Fibroblast of skin of left biceps (primary cell): ENCODE measurements at regions not wholly inside any gene's neighbourhood (a gene's known extent, or its start where the extent isn't known, plus 50 kb on each side); places are given as distances from the start of the nearest gene placed in this dataset.
"Not testable (repeated sequence)": the region's sequence is repeated elsewhere in the genome, so short reads cannot be mapped to it uniquely, and the experiment has no call there.

Source experiments
- DNase-seq, 2 experiments: peaks; one replicate each; pipeline ENCODE4 v3.0.0-alpha.2; 2013; ENCODE audit warnings: low read depth in 2 of 2

GRCh38 chr6:11326116-11326515 is 93.6 kb upstream of the NEDD9 start:
- no peak for DNase-seq

- no peak for DNase-seq
Observed at GRCh38 chr6:11324453-11325015, 92.1 kb upstream of the NEDD9 start.

GRCh38 chr6:11323666-11324452 is 91.4 kb upstream of the NEDD9 start:
- no peak for DNase-seq

- no peak for DNase-seq
Observed at GRCh38 chr6:11322252-11322885, 89.9 kb upstream of the NEDD9 start.

- no peak for DNase-seq
Observed at GRCh38 chr6:11320914-11321597, 88.6 kb upstream of the NEDD9 start.

GRCh38 chr6:11318835-11319813 is 86.7 kb upstream of the NEDD9 start:
- DNase-seq, result no peak

- DNase-seq, result peak; percentile 88 to 92
Observed at GRCh38 chr6:11317885-11318771, 85.7 kb upstream of the NEDD9 start.

GRCh38 chr6:11315743-11316437 is 83.4 kb upstream of the NEDD9 start:
- DNase-seq, result peak; percentile 89 to 91

- no peak for DNase-seq
Observed at GRCh38 chr6:11313207-11313606, 80.7 kb upstream of the NEDD9 start.

GRCh38 chr6:11311970-11312369 is 79.5 kb upstream of the NEDD9 start:
- no peak for DNase-seq

- DNase-seq, result no peak
Observed at GRCh38 chr6:11309947-11310665, 77.6 kb upstream of the NEDD9 start.

GRCh38 chr6:11307226-11307625 is 74.8 kb upstream of the NEDD9 start:
- DNase-seq, result no peak

- DNase-seq, result no peak
Observed at GRCh38 chr6:11304946-11305345, 72.5 kb upstream of the NEDD9 start.

GRCh38 chr6:11299876-11300428 is 67.5 kb upstream of the NEDD9 start:
- DNase-seq, result not testable (repeated sequence)

GRCh38 chr6:11299421-11299784 is 66.9 kb upstream of the NEDD9 start:
- DNase-seq, result not testable (repeated sequence)

GRCh38 chr6:11298651-11299420 is 66.4 kb upstream of the NEDD9 start:
- DNase-seq, result no peak

GRCh38 chr6:11297376-11297729 is 64.9 kb upstream of the NEDD9 start:
- DNase-seq, result no peak
